KOPT-K1 (cell line): ENCODE measurements at regions not wholly inside any gene's neighbourhood (a gene's known extent, or its start where the extent isn't known, plus 50 kb on each side); places are given as distances from the start of the nearest gene placed in this dataset.

Source experiments
- H3K27ac ChIP-seq: fragments of 200-600 bp; sonication (generic); 2 replicates; pipeline ENCODE4 v1.5.1; 2016; ENCODE audit warnings: antibody characterized with exemption, mild to moderate bottlenecking, low read depth, low read length; ENCODE audit not compliant: poor library complexity, severe bottlenecking
- H3K36me3 ChIP-seq: fragments of 200-600 bp; sonication (generic); 2 replicates; pipeline ENCODE4 v1.5.1; 2017; ENCODE audit warnings: antibody characterized with exemption, mild to moderate bottlenecking, low read length, moderate library complexity; ENCODE audit not compliant: insufficient read depth
- H3K9me3 ChIP-seq: fragments of 200-600 bp; sonication (generic); 2 replicates; pipeline ENCODE4 v1.5.1; 2017; ENCODE audit warnings: antibody characterized with exemption, low read length, mild to moderate bottlenecking; ENCODE audit not compliant: insufficient read depth, poor library complexity, severe bottlenecking

DNA sequence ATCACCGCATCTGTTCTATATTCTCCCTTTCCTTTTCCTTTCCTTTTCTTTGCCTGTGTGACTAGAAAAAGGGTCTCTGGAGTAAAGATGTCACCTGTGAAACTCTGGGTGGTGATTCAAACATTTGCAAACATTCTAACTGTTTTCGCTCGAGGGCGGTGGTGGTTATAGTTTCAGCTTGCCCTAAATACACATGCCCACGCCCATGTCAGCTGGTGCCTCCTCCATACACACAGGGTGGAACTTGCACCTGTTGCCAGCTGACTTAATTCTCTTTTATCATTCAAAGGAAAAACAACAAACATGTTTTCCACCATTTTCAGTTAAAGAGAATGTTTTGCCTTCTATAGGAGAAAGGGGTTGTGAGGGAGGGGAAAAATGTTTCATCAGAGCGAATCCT is 381.9 kb upstream of the ARID1B start:
- Histone ChIP-seq H3K9me3 (no peaks in the 10 kb centered on the region), H3K27ac (no peak overlapping the region), H3K36me3 (no peaks in the 10 kb centered on the region)

DNA sequence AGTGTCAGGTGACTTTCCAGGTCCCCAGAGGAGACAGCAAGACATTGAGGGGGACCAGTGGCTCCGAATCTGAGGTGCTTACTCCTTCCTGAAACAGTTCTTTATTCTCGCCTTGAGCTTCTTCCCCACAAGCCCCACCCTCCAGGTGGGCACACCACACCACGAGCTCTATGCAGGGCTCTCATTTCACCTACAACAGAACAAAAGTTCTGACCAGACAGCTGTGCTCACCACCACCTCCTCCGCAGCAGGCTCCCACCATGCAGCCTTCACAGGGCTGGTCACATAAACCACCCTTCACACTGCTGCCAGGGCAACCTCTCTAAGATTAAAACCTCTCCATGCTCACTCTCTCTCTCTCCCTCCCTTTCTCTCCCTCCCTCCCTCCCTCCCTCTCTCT is 384.5 kb upstream of the ARID1B start:
- no peaks in the 10 kb centered on the region for H3K9me3 ChIP-seq
- no peaks in the 10 kb centered on the region for H3K36me3 ChIP-seq
- no peak overlapping the region for H3K27ac ChIP-seq

DNA sequence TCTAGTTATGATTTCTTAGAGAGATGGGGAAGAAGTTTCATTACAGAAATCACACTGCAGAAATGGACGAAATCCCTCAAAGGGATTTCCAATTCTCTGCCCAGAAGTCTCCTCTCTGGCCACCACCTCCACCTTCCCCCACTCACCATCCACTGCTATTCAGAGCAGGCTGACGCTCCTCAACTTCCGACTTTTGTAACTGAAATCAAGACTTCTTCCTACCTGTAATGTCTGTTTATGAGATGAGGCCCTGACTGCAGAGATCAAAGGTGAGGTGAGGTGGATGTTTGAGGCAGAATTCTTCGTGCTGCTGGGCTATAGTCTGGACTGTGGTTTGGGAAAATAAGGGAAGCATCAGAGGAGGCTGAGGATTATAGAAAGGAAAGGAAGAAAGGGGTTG is 385.2 kb upstream of the ARID1B start:
- Histone ChIP-seq H3K9me3 (no peaks in the 10 kb centered on the region), H3K27ac (no peak overlapping the region), H3K36me3 (no peaks in the 10 kb centered on the region)

DNA sequence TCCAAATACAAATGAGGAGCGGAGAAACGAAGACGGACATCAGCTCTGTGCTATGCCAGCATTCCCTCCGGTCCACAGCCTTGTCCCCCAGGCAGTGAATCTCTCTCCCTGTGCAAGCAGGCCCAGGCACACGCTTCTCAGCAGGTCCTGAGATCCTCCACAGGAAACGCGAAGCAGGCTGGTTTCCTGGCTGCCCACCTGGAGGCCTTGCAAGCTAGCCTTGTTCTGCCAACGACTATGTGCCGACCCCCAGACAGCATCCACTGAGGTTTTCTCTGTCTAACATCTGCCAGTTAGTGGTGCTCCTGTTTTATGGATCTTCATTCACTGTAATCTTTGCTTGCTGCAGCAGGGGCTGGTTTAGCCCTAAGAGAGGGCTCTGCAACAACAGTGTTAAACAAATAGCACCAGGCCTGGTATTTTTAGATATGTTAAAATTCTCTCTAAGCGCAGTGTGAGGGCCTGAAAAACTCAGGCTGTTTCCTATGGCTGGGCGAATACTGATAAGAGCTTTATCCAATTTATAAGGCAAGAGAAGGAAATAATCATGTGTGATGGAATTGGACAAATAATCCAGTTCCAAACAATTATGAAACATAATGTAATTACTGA is 386.0 kb upstream of the ARID1B start:
- no peaks in the 10 kb centered on the region for H3K36me3 ChIP-seq
- no peaks in the 10 kb centered on the region for H3K9me3 ChIP-seq
- no peak overlapping the region for H3K27ac ChIP-seq

DNA sequence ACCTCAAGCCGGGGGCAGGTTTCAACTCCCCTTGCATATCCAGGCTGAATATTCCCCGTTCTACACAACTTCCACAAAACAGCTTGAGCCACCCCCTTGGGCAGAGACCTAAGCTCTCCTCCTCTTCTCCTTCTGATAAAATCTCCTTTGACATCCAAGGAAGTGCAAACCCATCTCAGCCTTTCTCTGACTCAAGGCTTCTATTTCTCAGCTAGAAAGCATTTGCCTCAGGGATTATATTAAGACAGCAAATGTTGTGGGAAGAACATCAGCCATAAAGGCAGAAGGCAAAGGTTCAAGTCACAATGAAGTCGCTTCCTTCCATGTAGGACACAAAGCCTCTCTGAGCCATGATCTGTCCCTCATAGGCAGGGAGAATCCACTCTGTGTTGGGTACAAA is 386.6 kb upstream of the ARID1B start:
- Histone ChIP-seq H3K9me3 (no peaks in the 10 kb centered on the region), H3K27ac (no peak overlapping the region), H3K36me3 (no peaks in the 10 kb centered on the region)

DNA sequence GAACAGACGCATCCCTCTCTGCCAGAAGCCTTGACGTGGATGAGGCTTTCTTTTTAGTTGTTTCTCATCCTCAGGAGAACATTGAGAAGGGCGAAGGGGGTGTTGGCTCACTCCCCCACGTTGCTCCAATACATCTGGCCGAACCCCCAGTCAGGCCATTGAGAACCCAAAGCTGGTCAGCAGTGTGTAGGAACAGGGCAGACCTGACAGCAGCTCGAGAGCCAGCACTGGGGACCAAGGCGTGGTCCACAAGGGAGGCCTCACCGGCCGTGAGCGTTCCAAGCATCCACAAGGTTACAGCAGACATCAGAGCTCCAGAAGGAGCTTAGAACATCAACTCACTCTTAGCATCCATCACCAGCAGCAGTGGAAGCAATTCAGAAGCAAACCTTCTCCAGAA is 387.9 kb upstream of the ARID1B start:
- H3K27ac ChIP-seq = no peak overlapping the region

DNA sequence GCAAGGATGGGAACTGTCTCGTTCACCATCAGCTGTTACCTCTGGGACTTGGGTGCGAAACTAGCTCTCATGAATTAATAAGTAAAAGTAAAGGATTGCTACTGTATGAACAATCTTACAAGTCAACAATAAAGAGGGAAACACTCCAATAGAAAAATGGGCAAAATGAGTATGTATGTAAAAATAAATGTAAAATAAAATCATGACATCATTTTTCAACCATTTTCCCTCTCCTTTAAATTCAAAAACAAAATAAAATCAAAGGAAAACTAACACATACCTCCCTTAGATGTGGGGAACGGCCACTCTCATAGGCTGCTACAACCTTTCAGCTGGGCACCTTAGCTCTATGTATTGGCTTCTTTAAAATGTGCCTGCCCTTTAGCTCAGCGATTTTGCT is 389.7 kb upstream of the ARID1B start:
- Histone ChIP-seq H3K36me3 (no peaks in the 10 kb centered on the region), H3K27ac (no peak overlapping the region)

More for the DNA sequence above, 387.9 kb upstream of the ARID1B start:
- no peaks in the 10 kb centered on the region for H3K36me3 ChIP-seq
- H3K9me3 ChIP-seq = peaks cover 5% of the 10 kb centered on the region

DNA sequence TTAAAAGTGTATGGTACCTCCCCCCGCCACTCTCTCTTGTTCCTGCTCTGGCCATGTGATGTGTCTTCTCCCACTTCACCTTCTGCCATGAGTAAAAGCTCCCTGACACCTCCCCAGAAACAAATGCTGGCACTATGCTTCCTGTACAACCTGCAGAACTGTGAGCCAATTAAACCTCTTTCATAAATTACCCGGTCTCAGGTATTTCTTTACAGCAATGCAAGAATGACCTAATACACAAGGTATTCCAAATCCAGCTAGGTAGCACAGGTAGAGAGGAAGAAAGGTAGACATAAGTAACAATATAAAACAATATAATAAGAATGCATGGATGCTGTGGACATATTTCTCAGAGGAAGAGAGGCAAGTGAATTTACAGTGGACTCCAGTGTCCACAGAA is 394.1 kb upstream of the ARID1B start:
- H3K27ac ChIP-seq = no peak overlapping the region
- H3K9me3 ChIP-seq = peaks cover 5% of the 10 kb centered on the region
- no peaks in the 10 kb centered on the region for H3K36me3 ChIP-seq

More for the DNA sequence above, 389.7 kb upstream of the ARID1B start:
- peaks cover 5% of the 10 kb centered on the region for H3K9me3 ChIP-seq

DNA sequence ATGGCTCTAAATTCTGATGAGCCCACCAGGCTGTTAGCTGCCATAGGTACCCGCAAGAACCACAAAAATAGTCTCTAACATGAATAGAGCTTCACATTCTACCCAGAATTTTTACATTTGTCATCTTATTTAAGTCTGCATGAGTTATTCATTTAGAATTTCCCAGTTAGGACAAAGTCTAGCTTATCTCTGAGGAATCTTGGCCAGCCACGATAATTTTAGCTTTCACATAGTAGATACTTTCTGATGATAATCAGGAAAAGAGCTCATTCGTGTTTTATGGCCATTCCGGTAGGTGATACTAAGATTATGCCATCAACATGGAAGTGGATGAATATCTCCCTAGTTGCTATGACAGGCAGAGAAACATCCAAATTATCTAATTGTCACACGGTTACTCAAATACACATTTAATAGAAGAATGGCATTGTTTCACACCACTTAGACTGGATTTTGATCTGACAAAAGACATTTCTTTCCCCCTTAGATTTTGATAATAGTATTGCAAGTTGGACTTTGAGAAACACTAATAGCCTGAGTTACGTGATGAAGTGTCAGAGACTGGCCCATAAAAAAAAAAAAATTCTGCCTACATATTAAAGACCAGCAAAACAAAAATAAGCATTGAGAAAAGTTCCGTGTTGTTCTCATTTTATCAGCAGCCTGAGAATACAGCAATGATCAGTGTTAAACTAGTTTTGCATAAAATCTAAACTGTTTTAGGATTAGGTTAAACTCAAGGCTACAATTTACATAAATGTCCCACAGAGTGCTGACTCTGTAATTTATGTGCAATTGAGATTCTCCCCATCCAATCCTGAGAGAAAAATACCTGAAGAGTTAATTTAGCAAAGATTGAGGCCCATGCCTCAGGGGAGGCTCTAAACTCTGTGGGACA is 397.5 kb upstream of the ARID1B start:
- Histone ChIP-seq H3K27ac (no peak overlapping the region), H3K36me3 (no peaks in the 10 kb centered on the region), H3K9me3 (peaks cover 3% of the 10 kb centered on the region)

DNA sequence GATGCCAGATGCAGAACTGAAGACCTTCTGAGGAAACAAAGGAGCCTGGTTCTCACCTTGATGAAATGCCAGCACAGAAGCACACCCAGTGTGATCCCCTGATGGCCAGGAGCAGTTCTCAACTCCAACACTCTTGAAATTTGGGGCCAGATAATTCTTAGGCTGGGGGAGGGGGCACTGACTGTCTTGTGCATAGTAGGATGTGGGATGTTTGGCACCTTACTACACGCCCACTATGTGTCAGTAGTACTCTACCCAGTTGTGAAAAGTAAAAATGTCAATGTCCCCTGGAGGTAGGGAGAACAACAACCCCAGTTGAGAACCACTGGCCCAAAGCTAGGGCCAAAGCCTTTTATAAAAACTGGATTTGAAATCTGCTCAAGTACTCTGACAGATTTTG is 398.3 kb upstream of the ARID1B start:
- H3K27ac ChIP-seq = no peak overlapping the region
- H3K9me3 ChIP-seq = no peaks in the 10 kb centered on the region
- H3K36me3 ChIP-seq = no peaks in the 10 kb centered on the region

DNA sequence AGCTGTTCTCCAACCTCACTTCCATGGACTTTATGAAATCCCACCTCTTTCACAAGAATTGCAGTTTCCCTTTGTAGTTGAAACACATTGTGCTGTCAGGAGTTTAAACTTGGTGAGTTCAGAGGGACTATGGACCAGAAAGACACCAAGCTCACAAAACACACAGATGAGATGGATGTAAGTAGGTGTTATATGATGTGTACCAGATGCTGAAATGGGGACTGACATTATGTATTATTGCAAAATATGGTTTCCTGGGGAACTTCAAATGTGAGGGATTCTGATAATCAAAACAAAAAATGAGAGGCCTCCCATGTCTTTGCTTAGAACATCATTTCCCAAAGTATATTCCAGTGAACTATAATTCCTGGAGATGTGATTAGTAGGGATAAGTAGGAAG is 401.1 kb upstream of the ARID1B start:
- H3K9me3 ChIP-seq = no peaks in the 10 kb centered on the region
- H3K36me3 ChIP-seq = no peaks in the 10 kb centered on the region
- no peak overlapping the region for H3K27ac ChIP-seq

DNA sequence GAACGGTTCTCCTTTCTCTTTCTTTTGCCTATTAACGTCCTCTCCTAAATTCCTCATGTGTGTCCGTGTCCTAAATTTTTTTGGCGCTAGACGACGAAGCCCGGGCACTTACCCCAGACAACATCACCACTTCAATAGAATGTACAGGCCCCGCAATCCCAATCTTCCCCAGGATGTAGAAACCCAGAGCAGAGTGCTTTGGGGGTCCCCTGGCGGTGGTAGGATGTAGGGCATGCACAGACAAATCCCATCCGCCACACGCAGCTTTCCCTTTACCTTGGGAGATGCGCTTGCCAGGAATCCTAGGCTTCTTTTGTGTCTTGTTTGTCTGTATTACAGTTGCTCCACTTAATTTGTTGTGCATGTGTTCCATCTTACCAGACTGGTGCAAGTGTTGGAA is 417.3 kb upstream of the ARID1B start:
- Histone ChIP-seq H3K36me3 (no peaks in the 10 kb centered on the region), H3K9me3 (peaks cover 7% of the 10 kb centered on the region), H3K27ac (no peak overlapping the region)

DNA sequence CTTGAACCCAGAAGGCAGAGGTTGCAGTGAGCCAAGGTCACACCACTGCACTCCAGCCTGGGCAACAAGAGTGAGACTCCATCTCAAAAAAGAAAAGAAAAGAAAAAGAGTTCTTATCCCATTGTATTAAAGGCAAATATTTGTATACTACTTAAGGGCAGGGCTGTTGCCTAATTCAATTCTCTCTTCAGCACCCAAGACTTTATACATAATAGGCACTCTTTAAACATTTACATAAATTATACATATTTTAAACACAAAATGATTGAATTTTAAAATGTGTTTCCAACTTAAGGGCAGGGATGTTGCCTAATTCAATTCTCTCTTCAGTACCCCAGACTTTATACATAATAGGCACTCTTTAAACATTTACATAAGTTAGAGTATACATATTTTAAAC is 424.3 kb upstream of the ARID1B start:
- H3K36me3 ChIP-seq = no peaks in the 10 kb centered on the region
- H3K27ac ChIP-seq = no peak overlapping the region
- peaks cover 7% of the 10 kb centered on the region for H3K9me3 ChIP-seq

DNA sequence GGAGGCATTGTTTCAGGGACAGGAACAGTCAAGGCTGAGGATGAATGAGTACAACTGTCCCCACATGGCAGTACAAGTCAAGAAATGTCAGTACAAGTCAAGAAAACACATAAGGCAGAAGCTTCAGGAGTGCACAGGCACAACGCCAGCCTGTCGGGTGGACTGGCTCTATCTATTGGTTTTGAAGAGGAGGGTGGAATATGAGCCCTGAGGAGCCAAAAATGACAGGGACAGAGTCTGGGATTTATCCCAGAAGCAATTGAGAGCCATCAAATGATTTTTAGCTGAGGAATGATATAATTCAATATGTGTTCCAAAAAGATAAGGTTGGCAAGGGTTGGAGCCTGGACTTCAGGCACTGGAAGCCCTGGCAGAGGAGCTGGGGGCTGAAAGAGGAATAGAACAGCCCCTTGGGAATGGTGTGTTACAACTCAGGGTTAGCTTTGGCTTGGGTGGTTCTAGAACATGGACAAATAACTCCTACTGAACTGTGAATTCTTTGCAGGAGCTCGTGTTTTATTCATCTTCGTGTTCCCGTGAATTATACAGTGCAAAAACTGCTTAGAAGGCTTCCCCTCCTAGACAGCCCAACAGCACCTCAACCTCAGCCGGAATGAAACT is 425.7 kb upstream of the ARID1B start:
- H3K36me3 ChIP-seq = no peaks in the 10 kb centered on the region
- H3K27ac ChIP-seq = no peak overlapping the region
- H3K9me3 ChIP-seq = peaks cover 4% of the 10 kb centered on the region

DNA sequence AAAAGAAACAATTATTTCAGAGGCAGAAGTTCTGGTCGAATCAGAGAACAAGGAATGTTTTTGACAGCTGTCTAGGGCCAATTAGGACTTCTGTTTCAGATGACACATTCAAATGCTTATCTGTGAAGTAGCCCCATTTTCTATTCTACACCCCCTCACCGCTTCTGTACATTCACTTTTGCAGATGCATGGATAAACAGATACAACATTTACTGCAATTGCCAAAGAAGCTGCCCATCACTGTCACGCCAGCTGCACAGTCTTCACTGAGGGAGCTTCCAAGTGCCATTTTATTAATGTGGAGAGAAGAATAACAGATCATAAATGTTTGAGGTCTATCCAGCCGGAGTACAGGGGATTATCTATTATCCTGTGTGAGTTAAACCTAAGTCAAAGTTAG is 426.8 kb upstream of the ARID1B start:
- no peak overlapping the region for H3K27ac ChIP-seq
- H3K36me3 ChIP-seq = no peaks in the 10 kb centered on the region

More for the DNA sequence above, 426.8 kb upstream of the ARID1B start:
- H3K9me3 ChIP-seq = no peaks in the 10 kb centered on the region
